ENCODE measurements at regions not wholly inside any gene's neighbourhood (a gene's known extent, or its start where the extent isn't known, plus 50 kb on each side); places are given as distances from the start of the nearest gene placed in this dataset.

GRCh38 chr7:42414941-42415505 is 178.0 kb upstream of the GLI3 start:
- Histone ChIP-seq H3K36me3 (ENCODE audit: control insufficient read depth, insufficient read depth, low read length) (no peaks in the 10 kb centered on the region), H3K9ac (ENCODE audit: extremely low read depth, low read length, poor library complexity, severe bottlenecking) (no peak overlapping the region), H3K9me3 (ENCODE audit: control insufficient read depth, low read length) (no peaks in the 10 kb centered on the region), H3K27ac (ENCODE audit: low read depth, low read length) (no peak overlapping the region), H3K4me3 (ENCODE audit: low read length) (no peak overlapping the region), H3K27me3 (ENCODE audit: control insufficient read depth, insufficient read depth, low read length, poor library complexity, severe bottlenecking) (no peaks in the 10 kb centered on the region), H3K4me1 (ENCODE audit: control insufficient read depth, insufficient read depth, low read length) (no peaks in the 10 kb centered on the region)
- 86 to 100% methylated on average over 2 to 4 of the region's 4 CpGs for WGBS, 2 experiments (ENCODE audit: insufficient coverage in 1 of 2, insufficient read length in 1 of 2)
- Mint-ChIP-seq H3K27ac (no peak overlapping the region), H3K36me3 (ENCODE audit: low read depth) (no peaks in the 10 kb centered on the region), H3K9me3 (no peaks in the 10 kb centered on the region), H3K4me1 (no peaks in the 10 kb centered on the region), H3K4me3 (no peak overlapping the region), H3K27me3 (ENCODE audit: insufficient read depth) (no peaks in the 10 kb centered on the region)
- TF ChIP-seq CTCF (conservative IDR thresholded peaks at IDR 0.05) = no peak
- no peak for DNase-seq

- Mint-ChIP-seq H3K4me3 (no peak overlapping the region), H3K27me3 (ENCODE audit: insufficient read depth) (no peaks in the 10 kb centered on the region), H3K9me3 (no peaks in the 10 kb centered on the region), H3K36me3 (ENCODE audit: low read depth) (no peaks in the 10 kb centered on the region), H3K4me1 (no peaks in the 10 kb centered on the region), H3K27ac (no peak overlapping the region)
- Histone ChIP-seq H3K27ac (ENCODE audit: low read depth, low read length) (no peak overlapping the region), H3K9me3 (ENCODE audit: control insufficient read depth, low read length) (no peaks in the 10 kb centered on the region), H3K4me3 (ENCODE audit: low read length) (no peak overlapping the region), H3K4me1 (ENCODE audit: control insufficient read depth, insufficient read depth, low read length) (no peaks in the 10 kb centered on the region), H3K27me3 (ENCODE audit: control insufficient read depth, insufficient read depth, low read length, poor library complexity, severe bottlenecking) (no peaks in the 10 kb centered on the region), H3K9ac (ENCODE audit: extremely low read depth, low read length, poor library complexity, severe bottlenecking) (no peak overlapping the region), H3K36me3 (ENCODE audit: control insufficient read depth, insufficient read depth, low read length) (no peaks in the 10 kb centered on the region)
- no peak for DNase-seq
- no peak for TF ChIP-seq CTCF (conservative IDR thresholded peaks at IDR 0.05)
These were observed 177.0 kb upstream of the GLI3 start for GRCh38 chr7:42414028-42414427.

- Histone ChIP-seq H3K9ac (ENCODE audit: extremely low read depth, low read length, poor library complexity, severe bottlenecking) (no peak overlapping the region), H3K36me3 (ENCODE audit: control insufficient read depth, insufficient read depth, low read length) (no peaks in the 10 kb centered on the region), H3K4me1 (ENCODE audit: control insufficient read depth, insufficient read depth, low read length) (no peaks in the 10 kb centered on the region), H3K4me3 (ENCODE audit: low read length) (no peak overlapping the region), H3K9me3 (ENCODE audit: control insufficient read depth, low read length) (no peaks in the 10 kb centered on the region), H3K27ac (ENCODE audit: low read depth, low read length) (no peak overlapping the region), H3K27me3 (ENCODE audit: control insufficient read depth, insufficient read depth, low read length, poor library complexity, severe bottlenecking) (no peaks in the 10 kb centered on the region)
- no peak overlapping the region for H3K4me3 Mint-ChIP-seq
- no peak overlapping the region for H3K27ac Mint-ChIP-seq
- DNase-seq = no peak
- no peaks in the 10 kb centered on the region for H3K4me1 Mint-ChIP-seq
- H3K27me3 Mint-ChIP-seq (ENCODE audit: insufficient read depth) = peaks cover 1% of the 10 kb centered on the region
- 92 to 95% methylated on average over 3 to 8 of the region's 8 CpGs for WGBS, 2 experiments (ENCODE audit: insufficient coverage in 1 of 2, insufficient read length in 1 of 2)
- no peaks in the 10 kb centered on the region for H3K9me3 Mint-ChIP-seq
- H3K36me3 Mint-ChIP-seq (ENCODE audit: low read depth) = no peaks in the 10 kb centered on the region
- no peak for TF ChIP-seq CTCF (conservative IDR thresholded peaks at IDR 0.05)
These were observed 172.3 kb upstream of the GLI3 start for GRCh38 chr7:42409296-42409695.

Measured in endodermal cell (in vitro differentiated cells).